ENCODE measurements at regions not wholly inside any gene's neighbourhood (a gene's known extent, or its start where the extent isn't known, plus 50 kb on each side); places are given as distances from the start of the nearest gene placed in this dataset.

- ATAC-seq (ENCODE audit: low FRiP score): no peak
- no peak for DNase-seq (ENCODE audit: low spot score)
- TF ChIP-seq, protein P1, sequence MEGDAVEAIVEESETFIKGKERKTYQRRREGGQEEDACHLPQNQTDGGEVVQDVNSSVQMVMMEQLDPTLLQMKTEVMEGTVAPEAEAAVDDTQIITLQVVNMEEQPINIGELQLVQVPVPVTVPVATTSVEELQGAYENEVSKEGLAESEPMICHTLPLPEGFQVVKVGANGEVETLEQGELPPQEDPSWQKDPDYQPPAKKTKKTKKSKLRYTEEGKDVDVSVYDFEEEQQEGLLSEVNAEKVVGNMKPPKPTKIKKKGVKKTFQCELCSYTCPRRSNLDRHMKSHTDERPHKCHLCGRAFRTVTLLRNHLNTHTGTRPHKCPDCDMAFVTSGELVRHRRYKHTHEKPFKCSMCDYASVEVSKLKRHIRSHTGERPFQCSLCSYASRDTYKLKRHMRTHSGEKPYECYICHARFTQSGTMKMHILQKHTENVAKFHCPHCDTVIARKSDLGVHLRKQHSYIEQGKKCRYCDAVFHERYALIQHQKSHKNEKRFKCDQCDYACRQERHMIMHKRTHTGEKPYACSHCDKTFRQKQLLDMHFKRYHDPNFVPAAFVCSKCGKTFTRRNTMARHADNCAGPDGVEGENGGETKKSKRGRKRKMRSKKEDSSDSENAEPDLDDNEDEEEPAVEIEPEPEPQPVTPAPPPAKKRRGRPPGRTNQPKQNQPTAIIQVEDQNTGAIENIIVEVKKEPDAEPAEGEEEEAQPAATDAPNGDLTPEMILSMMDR (IDR thresholded peaks at IDR 0.05): no peak
Measured at GRCh38 chr18:21991886-21992285, 177.5 kb upstream of the GATA6 start.

- peak; percentile 70 for ATAC-seq (ENCODE audit: low FRiP score)
- DNase-seq (ENCODE audit: low spot score): no peak
- TF ChIP-seq, protein P1 (IDR thresholded peaks at IDR 0.05): no peak
Measured at GRCh38 chr18:21996351-21996826, 173.0 kb upstream of the GATA6 start.

- TF ChIP-seq, protein P1 (IDR thresholded peaks at IDR 0.05): no peak
- ATAC-seq (ENCODE audit: low FRiP score) (peak; percentile 76), DNase-seq (ENCODE audit: low spot score) (no peak)
Measured at GRCh38 chr18:21997207-21998143, 171.9 kb upstream of the GATA6 start.

DNA sequence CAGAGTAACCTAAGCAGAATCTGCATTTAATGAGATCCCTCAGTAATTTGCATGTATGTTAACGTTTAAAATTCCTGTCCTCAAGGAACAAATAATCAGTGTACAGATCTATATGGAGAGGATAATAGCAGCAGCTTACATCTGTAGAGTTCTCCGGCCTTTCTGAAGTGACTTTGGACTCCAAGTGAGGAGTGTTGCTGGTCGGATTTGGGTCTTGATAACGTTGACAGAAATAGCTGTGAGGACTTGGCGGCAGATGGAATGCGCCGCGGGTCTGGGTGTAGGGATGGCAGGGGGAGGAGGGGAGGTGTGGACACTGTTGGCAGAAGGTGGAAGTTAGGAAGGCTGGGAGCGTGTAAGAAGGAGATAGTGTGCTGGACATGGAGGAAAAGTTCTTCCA lies 170.9 kb upstream of the GATA6 start:
- ATAC-seq (ENCODE audit: low FRiP score): no peak
- DNase-seq (ENCODE audit: low spot score): no peak
- TF ChIP-seq, protein P1 (IDR thresholded peaks at IDR 0.05): no peak

- ATAC-seq (ENCODE audit: low FRiP score) (no peak), DNase-seq (ENCODE audit: low spot score) (no peak)
- TF ChIP-seq, protein P1 (IDR thresholded peaks at IDR 0.05): no peak
Measured at GRCh38 chr18:22001912-22002487, 167.4 kb upstream of the GATA6 start.

DNA sequence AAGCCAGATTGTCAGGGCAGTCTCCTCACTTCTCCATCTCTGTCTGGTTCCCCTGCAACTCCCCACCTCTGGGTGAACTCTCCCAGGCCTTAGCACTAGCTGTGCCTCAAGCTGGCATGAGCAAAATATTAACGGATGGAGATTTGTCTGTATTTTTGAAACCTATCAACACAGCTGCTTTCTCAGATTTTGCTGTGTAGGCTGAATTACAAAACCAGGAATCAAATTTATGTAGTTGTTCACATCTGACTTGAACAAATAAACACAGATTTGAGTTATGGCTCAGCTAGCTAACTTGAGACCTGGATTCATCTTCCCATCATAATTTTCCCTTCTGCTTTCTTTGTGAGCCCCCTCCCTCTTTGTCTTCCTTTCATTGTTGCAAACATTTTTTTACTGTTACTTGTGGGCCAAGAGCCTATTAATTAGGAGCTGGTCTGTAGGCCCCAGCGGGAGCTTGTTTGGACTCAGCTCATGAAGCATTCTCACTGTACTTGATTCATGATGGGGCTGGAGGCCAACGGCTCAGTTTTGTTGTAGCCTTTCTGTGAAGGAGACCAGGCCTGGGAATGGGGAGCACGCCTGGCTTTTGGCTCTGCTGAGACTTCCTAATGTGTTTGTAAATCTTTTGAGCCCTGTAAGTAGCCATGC lies 164.1 kb upstream of the GATA6 start:
- DNase-seq (ENCODE audit: low spot score): no peak
- TF ChIP-seq, protein P1 (IDR thresholded peaks at IDR 0.05): no peak

More for the DNA sequence above, 164.1 kb upstream of the GATA6 start:
- no peak for ATAC-seq (ENCODE audit: low FRiP score)
